ENCODE measurements at regions not wholly inside any gene's neighbourhood (a gene's known extent, or its start where the extent isn't known, plus 50 kb on each side); places are given as distances from the start of the nearest gene placed in this dataset.

- TF ChIP-seq, protein P1, sequence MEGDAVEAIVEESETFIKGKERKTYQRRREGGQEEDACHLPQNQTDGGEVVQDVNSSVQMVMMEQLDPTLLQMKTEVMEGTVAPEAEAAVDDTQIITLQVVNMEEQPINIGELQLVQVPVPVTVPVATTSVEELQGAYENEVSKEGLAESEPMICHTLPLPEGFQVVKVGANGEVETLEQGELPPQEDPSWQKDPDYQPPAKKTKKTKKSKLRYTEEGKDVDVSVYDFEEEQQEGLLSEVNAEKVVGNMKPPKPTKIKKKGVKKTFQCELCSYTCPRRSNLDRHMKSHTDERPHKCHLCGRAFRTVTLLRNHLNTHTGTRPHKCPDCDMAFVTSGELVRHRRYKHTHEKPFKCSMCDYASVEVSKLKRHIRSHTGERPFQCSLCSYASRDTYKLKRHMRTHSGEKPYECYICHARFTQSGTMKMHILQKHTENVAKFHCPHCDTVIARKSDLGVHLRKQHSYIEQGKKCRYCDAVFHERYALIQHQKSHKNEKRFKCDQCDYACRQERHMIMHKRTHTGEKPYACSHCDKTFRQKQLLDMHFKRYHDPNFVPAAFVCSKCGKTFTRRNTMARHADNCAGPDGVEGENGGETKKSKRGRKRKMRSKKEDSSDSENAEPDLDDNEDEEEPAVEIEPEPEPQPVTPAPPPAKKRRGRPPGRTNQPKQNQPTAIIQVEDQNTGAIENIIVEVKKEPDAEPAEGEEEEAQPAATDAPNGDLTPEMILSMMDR (conservative IDR thresholded peaks at IDR 0.05; ENCODE audit: low read length) = no peak
- TF ChIP-seq EZH2phosphoT487 (IDR thresholded peaks at IDR 0.05; ENCODE audit: borderline replicate concordance, low read depth, low read length) = no peak
Observed at GRCh38 chr11:81966340-81966739, 767.3 kb downstream of the FAM181B start.
